ENCODE measurements at regions not wholly inside any gene's neighbourhood (a gene's known extent, or its start where the extent isn't known, plus 50 kb on each side); places are given as distances from the start of the nearest gene placed in this dataset.

DNA sequence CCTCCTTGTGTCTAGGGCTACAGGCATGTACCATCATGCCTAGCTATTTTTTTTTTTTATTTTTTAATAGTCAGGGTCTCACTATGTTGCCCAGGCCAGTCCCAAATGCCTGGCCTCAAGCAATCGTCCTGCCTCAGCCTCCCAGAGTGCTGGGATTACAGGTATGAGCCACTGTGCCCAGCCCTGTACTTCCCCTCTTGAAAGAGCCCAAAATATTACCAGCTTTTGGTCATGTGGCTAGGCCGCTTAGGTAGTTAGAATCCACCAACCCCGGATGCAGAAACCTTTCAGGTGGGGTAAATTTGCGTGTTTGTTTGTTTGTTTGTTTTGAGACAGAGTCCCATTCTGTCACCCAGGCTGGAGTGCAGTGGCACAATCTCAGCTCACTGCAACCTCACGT is 132.8 kb upstream of the C2CD4B start:
- DNase-seq (ENCODE audit: low spot score): no peak
- CTCF ChIA-PET (ENCODE audit: unreplicated experiment): no interaction called here
- Histone ChIP-seq H3K36me3 (ENCODE audit: insufficient read depth, low read length) (no peaks in the 10 kb centered on the region), H3K4me1 (ENCODE audit: insufficient read depth, low read length, poor library complexity, severe bottlenecking) (no peaks in the 10 kb centered on the region), H2AFZ (ENCODE audit: low read length) (no peak overlapping the region), H3K27ac (ENCODE audit: low read depth, low read length, poor library complexity, severe bottlenecking) (no peak overlapping the region), H4K20me1 (ENCODE audit: insufficient read depth, low read length) (no peaks in the 10 kb centered on the region), H3K9me2 (ENCODE audit: insufficient read depth, low read length) (no peaks in the 10 kb centered on the region), H3K4me3 (ENCODE audit: low read depth, low read length, poor library complexity, severe bottlenecking) (no peak overlapping the region), H3K4me2 (ENCODE audit: low read length) (no peak overlapping the region), H3K79me2 (ENCODE audit: insufficient read depth, low read depth, low read length) (no peaks in the 10 kb centered on the region), H3K9me3 (ENCODE audit: low read length) (no peaks in the 10 kb centered on the region)
- POLR2A ChIA-PET: no interaction called here
- intact Hi-C loops (cut with micrococcal nuclease; ENCODE audit: unreplicated experiment): no loop called here
- no TSS peak for BruUV-seq (replicated peaks)
- no peak for TF ChIP-seq EZH2phosphoT487 (IDR thresholded peaks at IDR 0.05; ENCODE audit: borderline replicate concordance, low read depth, low read length)
- TF ChIP-seq, protein P1, sequence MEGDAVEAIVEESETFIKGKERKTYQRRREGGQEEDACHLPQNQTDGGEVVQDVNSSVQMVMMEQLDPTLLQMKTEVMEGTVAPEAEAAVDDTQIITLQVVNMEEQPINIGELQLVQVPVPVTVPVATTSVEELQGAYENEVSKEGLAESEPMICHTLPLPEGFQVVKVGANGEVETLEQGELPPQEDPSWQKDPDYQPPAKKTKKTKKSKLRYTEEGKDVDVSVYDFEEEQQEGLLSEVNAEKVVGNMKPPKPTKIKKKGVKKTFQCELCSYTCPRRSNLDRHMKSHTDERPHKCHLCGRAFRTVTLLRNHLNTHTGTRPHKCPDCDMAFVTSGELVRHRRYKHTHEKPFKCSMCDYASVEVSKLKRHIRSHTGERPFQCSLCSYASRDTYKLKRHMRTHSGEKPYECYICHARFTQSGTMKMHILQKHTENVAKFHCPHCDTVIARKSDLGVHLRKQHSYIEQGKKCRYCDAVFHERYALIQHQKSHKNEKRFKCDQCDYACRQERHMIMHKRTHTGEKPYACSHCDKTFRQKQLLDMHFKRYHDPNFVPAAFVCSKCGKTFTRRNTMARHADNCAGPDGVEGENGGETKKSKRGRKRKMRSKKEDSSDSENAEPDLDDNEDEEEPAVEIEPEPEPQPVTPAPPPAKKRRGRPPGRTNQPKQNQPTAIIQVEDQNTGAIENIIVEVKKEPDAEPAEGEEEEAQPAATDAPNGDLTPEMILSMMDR (conservative IDR thresholded peaks at IDR 0.05; ENCODE audit: low read length): no peak

DNA sequence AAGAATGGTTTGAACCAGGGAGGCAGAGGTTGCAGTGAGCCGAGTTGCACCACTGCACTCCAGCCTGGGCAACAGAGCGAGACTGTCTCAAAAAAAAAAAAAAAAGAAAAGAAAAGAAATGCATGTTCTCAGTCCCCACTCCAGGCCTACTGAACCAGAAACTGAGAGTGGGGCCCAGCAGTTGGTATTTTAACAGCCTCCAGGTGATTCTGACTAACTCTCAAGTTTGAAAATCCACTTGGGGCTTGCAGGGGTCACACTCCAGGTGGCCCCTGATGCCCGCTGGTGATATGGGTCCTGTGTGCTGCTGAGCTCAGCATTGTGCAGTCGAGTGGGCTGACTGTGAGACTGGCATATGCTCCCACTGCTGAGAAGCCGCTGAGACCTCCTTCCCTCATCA is 133.7 kb upstream of the C2CD4B start:
- POLR2A ChIA-PET: interaction anchor here (0.7 kb wide), 1 partner anchor 19 kb away, joined by 3 read pairs; no protein-coding TSS in a partner anchor
- no TSS peak for BruUV-seq (replicated peaks)

DNA sequence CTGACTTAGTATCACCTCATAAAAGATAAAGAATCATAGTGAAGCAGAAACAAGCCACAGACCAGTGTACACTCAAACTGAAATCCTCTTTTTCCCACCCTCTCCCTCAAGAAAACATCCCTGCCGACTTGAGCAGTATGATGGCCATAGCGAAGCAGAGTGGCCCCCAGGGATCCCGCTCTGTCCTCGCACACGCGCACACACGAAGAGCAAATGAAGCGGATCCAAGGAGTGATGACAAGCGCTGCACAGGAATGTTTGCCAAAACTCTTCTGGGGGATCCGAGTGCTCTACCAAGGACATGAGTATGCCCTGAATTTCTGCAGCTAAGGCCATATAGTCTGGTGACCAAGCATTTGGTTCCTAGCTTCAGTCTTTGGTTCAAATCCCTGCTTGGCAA is 134.5 kb upstream of the C2CD4B start:
- intact Hi-C loops (cut with micrococcal nuclease; ENCODE audit: unreplicated experiment): no loop called here
- Histone ChIP-seq H3K4me2 (ENCODE audit: low read length) (no peak overlapping the region), H4K20me1 (ENCODE audit: insufficient read depth, low read length) (no peaks in the 10 kb centered on the region), H3K9me2 (ENCODE audit: insufficient read depth, low read length) (no peaks in the 10 kb centered on the region), H3K4me1 (ENCODE audit: insufficient read depth, low read length, poor library complexity, severe bottlenecking) (no peaks in the 10 kb centered on the region), H2AFZ (ENCODE audit: low read length) (no peak overlapping the region), H3K4me3 (ENCODE audit: low read depth, low read length, poor library complexity, severe bottlenecking) (no peak overlapping the region), H3K9me3 (ENCODE audit: low read length) (no peaks in the 10 kb centered on the region), H3K79me2 (ENCODE audit: insufficient read depth, low read depth, low read length) (no peaks in the 10 kb centered on the region), H3K36me3 (ENCODE audit: insufficient read depth, low read length) (no peaks in the 10 kb centered on the region), H3K27ac (ENCODE audit: low read depth, low read length, poor library complexity, severe bottlenecking) (no peak overlapping the region)
- CTCF ChIA-PET (ENCODE audit: unreplicated experiment): no interaction called here
- no TSS peak for BruUV-seq (replicated peaks)
- TF ChIP-seq, protein P1 (conservative IDR thresholded peaks at IDR 0.05; ENCODE audit: low read length): no peak
- TF ChIP-seq EZH2phosphoT487 (IDR thresholded peaks at IDR 0.05; ENCODE audit: borderline replicate concordance, low read depth, low read length): no peak
- POLR2A ChIA-PET: no interaction called here
- no peak for DNase-seq (ENCODE audit: low spot score)

More for the DNA sequence above, 133.7 kb upstream of the C2CD4B start:
- TF ChIP-seq, protein P1 (conservative IDR thresholded peaks at IDR 0.05; ENCODE audit: low read length): no peak
- TF ChIP-seq EZH2phosphoT487 (IDR thresholded peaks at IDR 0.05; ENCODE audit: borderline replicate concordance, low read depth, low read length): no peak
- H3K9me2 ChIP-seq (ENCODE audit: insufficient read depth, low read length): no peaks in the 10 kb centered on the region
- CTCF ChIA-PET (ENCODE audit: unreplicated experiment): no interaction called here
- H2AFZ ChIP-seq (ENCODE audit: low read length): no peak overlapping the region
- H3K4me1 ChIP-seq (ENCODE audit: insufficient read depth, low read length, poor library complexity, severe bottlenecking): no peaks in the 10 kb centered on the region
- DNase-seq (ENCODE audit: low spot score): no peak
- no peaks in the 10 kb centered on the region for H3K36me3 ChIP-seq (ENCODE audit: insufficient read depth, low read length)
- H3K27ac ChIP-seq (ENCODE audit: low read depth, low read length, poor library complexity, severe bottlenecking): no peak overlapping the region
- no peaks in the 10 kb centered on the region for H3K79me2 ChIP-seq (ENCODE audit: insufficient read depth, low read depth, low read length)
- no peak overlapping the region for H3K4me3 ChIP-seq (ENCODE audit: low read depth, low read length, poor library complexity, severe bottlenecking)
- no peaks in the 10 kb centered on the region for H4K20me1 ChIP-seq (ENCODE audit: insufficient read depth, low read length)
- intact Hi-C loops (cut with micrococcal nuclease; ENCODE audit: unreplicated experiment): no loop called here
- H3K9me3 ChIP-seq (ENCODE audit: low read length): no peaks in the 10 kb centered on the region
- H3K4me2 ChIP-seq (ENCODE audit: low read length): no peak overlapping the region
